ENCODE measurements at regions not wholly inside any gene's neighbourhood (a gene's known extent, or its start where the extent isn't known, plus 50 kb on each side); places are given as distances from the start of the nearest gene placed in this dataset.

DNA sequence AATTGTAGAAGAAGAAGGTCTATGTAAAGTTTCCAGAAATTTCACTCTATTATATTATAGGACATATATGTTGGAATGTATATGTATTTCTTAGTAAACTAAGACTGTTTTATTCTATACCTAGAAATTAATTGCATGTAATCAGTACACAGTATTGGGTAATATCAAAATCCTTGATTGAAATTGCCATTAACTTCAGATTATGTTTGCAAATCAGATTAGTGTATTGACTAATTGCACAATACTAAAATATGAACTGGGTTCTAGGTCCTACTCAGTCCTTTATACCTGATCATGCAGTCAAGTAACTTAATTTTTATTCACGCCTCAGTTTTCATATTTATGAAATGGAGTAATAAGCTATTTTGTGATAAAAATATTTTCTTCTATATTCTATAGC is 950.3 kb upstream of the ADGRL3 start:
- TF ChIP-seq, protein P1, sequence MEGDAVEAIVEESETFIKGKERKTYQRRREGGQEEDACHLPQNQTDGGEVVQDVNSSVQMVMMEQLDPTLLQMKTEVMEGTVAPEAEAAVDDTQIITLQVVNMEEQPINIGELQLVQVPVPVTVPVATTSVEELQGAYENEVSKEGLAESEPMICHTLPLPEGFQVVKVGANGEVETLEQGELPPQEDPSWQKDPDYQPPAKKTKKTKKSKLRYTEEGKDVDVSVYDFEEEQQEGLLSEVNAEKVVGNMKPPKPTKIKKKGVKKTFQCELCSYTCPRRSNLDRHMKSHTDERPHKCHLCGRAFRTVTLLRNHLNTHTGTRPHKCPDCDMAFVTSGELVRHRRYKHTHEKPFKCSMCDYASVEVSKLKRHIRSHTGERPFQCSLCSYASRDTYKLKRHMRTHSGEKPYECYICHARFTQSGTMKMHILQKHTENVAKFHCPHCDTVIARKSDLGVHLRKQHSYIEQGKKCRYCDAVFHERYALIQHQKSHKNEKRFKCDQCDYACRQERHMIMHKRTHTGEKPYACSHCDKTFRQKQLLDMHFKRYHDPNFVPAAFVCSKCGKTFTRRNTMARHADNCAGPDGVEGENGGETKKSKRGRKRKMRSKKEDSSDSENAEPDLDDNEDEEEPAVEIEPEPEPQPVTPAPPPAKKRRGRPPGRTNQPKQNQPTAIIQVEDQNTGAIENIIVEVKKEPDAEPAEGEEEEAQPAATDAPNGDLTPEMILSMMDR (IDR thresholded peaks at IDR 0.05) = no peak
- TF ChIP-seq POLR2A (IDR thresholded peaks at IDR 0.05) = no peak

Measured in right lobe of liver (tissue), 4 donors.